Lower leg skin (tissue), 3 donors: ENCODE measurements at regions not wholly inside any gene's neighbourhood (a gene's known extent, or its start where the extent isn't known, plus 50 kb on each side); places are given as distances from the start of the nearest gene placed in this dataset.
A peak's percentile ranks its signal among the peaks of the same experiment; 100 is the strongest.
"Not testable (repeated sequence)": the region's sequence is repeated elsewhere in the genome, so short reads cannot be mapped to it uniquely, and the experiment has no call there.

Experiments
- DNase-seq, 2 donors: peaks; one replicate each; pipeline ENCODE4 v3.0.0-alpha.2; 2019; ENCODE audit warnings: low spot score in 2 of 2
- H3K4me3 ChIP-seq: fragments of 200-600 bp; sonication (generic); 2 replicates; pipeline ENCODE4 v1.5.1; 2017; ENCODE audit warnings: mild to moderate bottlenecking, low read depth; ENCODE audit not compliant: poor library complexity, severe bottlenecking
- WGBS, 2 donors: methylation state at CpG; one replicate each; pipeline ENCODE4 v1.1.5; 2018; 5-methylcytosine and 5-hydroxymethylcytosine counted together
- intact Hi-C: fragments of 100-400 bp; cut with DNase I; formaldehyde crosslinking; loops from one replicate; pipeline ENCODE4 v1.15.0; 2023; ENCODE audit warnings: low total_unique reads

GRCh38 chr16:18184755-18185154 lies 151.8 kb downstream of the NPIPA8 start:
- 92% methylated on average over 7 of the region's 15 CpGs; no CpG with 5 or more reads in 1 of the 2 donors for WGBS, 2 donors
- DNase-seq, H3K4me3 ChIP-seq, intact Hi-C loops: not testable (repeated sequence)

- intact Hi-C loops, H3K4me3 ChIP-seq, DNase-seq: not testable (repeated sequence)
- WGBS, 2 donors, result 23 to 27% methylated on average over 4 of the region's 6 CpGs
Observed at GRCh38 chr16:18181028-18181427, 155.5 kb downstream of the NPIPA8 start.

- WGBS, 2 donors, result 68 to 69% methylated on average over 2 of the region's 2 CpGs
- DNase-seq, H3K4me3 ChIP-seq, intact Hi-C loops: not testable (repeated sequence)
Observed at GRCh38 chr16:18173945-18174497, 162.5 kb downstream of the NPIPA8 start.

- H3K4me3 ChIP-seq, intact Hi-C loops, DNase-seq: not testable (repeated sequence)
- 45 to 51% methylated on average over 3 of the region's 3 CpGs for WGBS, 2 donors
Observed at GRCh38 chr16:18162293-18162692, 174.2 kb downstream of the NPIPA8 start.

- H3K4me3 ChIP-seq, DNase-seq, intact Hi-C loops: not testable (repeated sequence)
- WGBS, 2 donors, result 68 to 70% methylated on average over 4 of the region's 4 CpGs
Observed at GRCh38 chr16:18161224-18161623, 175.3 kb downstream of the NPIPA8 start.

GRCh38 chr16:18159185-18159584 lies 177.4 kb downstream of the NPIPA8 start:
- WGBS, 2 donors, result 40 to 44% methylated on average over 1 of the region's 1 CpG
- intact Hi-C loops, H3K4me3 ChIP-seq, DNase-seq: not testable (repeated sequence)

- intact Hi-C loops, H3K4me3 ChIP-seq, DNase-seq: not testable (repeated sequence)
- 87 to 88% methylated on average over 1 of the region's 1 CpG for WGBS, 2 donors
Observed at GRCh38 chr16:18157854-18158253, 178.7 kb downstream of the NPIPA8 start.

GRCh38 chr16:18152832-18153231 lies 183.7 kb downstream of the NPIPA8 start:
- 15 to 56% methylated on average over 4 to 5 of the region's 6 CpGs for WGBS, 2 donors
- H3K4me3 ChIP-seq, DNase-seq, intact Hi-C loops: not testable (repeated sequence)

- H3K4me3 ChIP-seq, intact Hi-C loops: not testable (repeated sequence)
Observed at GRCh38 chr16:18148132-18148531, 188.4 kb downstream of the NPIPA8 start.

GRCh38 chr16:18146601-18147142 lies 189.9 kb downstream of the NPIPA8 start:
- no CpG with 5 or more reads among the region's 9 CpGs for WGBS, 2 donors
- intact Hi-C loops, H3K4me3 ChIP-seq, DNase-seq: not testable (repeated sequence)

More at GRCh38 chr16:18148132-18148531, 188.4 kb downstream of the NPIPA8 start:
- 80 to 100% methylated on average over 1 of the region's 5 CpGs for WGBS, 2 donors
- DNase-seq, result not testable (repeated sequence)

GRCh38 chr16:18142066-18142465 lies 194.5 kb downstream of the NPIPA8 start:
- intact Hi-C loops, H3K4me3 ChIP-seq, DNase-seq: not testable (repeated sequence)
- 33% methylated on average over 1 of the region's 5 CpGs; no CpG with 5 or more reads in 1 of the 2 donors for WGBS, 2 donors

GRCh38 chr16:18136288-18136687 lies 200.2 kb downstream of the NPIPA8 start:
- no CpG with 5 or more reads among the region's 1 CpG for WGBS, 2 donors
- intact Hi-C loops, DNase-seq, H3K4me3 ChIP-seq: not testable (repeated sequence)

GRCh38 chr16:18135024-18135423 lies 201.5 kb downstream of the NPIPA8 start:
- H3K4me3 ChIP-seq, DNase-seq, intact Hi-C loops: not testable (repeated sequence)
- 60 to 86% methylated on average over 1 of the region's 4 CpGs for WGBS, 2 donors

- H3K4me3 ChIP-seq, intact Hi-C loops, DNase-seq: not testable (repeated sequence)
- 0 to 1% methylated on average over 3 to 6 of the region's 6 CpGs for WGBS, 2 donors
Observed at GRCh38 chr16:18131587-18131986, 204.9 kb downstream of the NPIPA8 start.

- H3K4me3 ChIP-seq, intact Hi-C loops: not testable (repeated sequence)
- peak; percentile 33 to 86 for DNase-seq
- WGBS, 2 donors, result 47 to 53% methylated on average over 7 of the region's 8 CpGs
Observed at GRCh38 chr16:18130478-18131120, 205.9 kb downstream of the NPIPA8 start.
